Choroid plexus epithelial cell (primary cell): ENCODE measurements at regions not wholly inside any gene's neighbourhood (a gene's known extent, or its start where the extent isn't known, plus 50 kb on each side); places are given as distances from the start of the nearest gene placed in this dataset.

Source experiments
- DNase-seq: peaks from one replicate; pipeline ENCODE4 v3.0.0-alpha.2; 2010; ENCODE audit warnings: low read depth
- H3K4me3 ChIP-seq: 2 replicates; pipeline ENCODE4 v1.5.1; 2011; ENCODE audit warnings: low read depth, mild to moderate bottlenecking, control low read depth, low read length, moderate library complexity
- CTCF ChIP-seq: conservative IDR thresholded peaks from 2 replicates; pipeline ENCODE4 v1.5.1; 2011; ENCODE audit warnings: low read depth, mild to moderate bottlenecking, control low read depth, inconsistent platforms, low read length, moderate library complexity

GRCh38 chr16:62156971-62157370 lies 120.7 kb upstream of the CDH8 start:
- no peak for DNase-seq
- H3K4me3 ChIP-seq: no peak overlapping the region
- TF ChIP-seq CTCF: no peak

GRCh38 chr16:62149631-62150030 lies 113.4 kb upstream of the CDH8 start:
- TF ChIP-seq CTCF: no peak
- no peak for DNase-seq
- no peak overlapping the region for H3K4me3 ChIP-seq

GRCh38 chr16:62137996-62138395 lies 101.8 kb upstream of the CDH8 start:
- no peak overlapping the region for H3K4me3 ChIP-seq
- DNase-seq: no peak
- no peak for TF ChIP-seq CTCF

GRCh38 chr16:62135911-62136310 lies 99.7 kb upstream of the CDH8 start:
- no peak for TF ChIP-seq CTCF
- no peak for DNase-seq
- H3K4me3 ChIP-seq: no peak overlapping the region

- TF ChIP-seq CTCF: no peak
- H3K4me3 ChIP-seq: no peak overlapping the region
- DNase-seq: no peak
These were observed 99.2 kb upstream of the CDH8 start for GRCh38 chr16:62135446-62135845.

- H3K4me3 ChIP-seq: no peak overlapping the region
- no peak for DNase-seq
- no peak for TF ChIP-seq CTCF
These were observed 93.9 kb upstream of the CDH8 start for GRCh38 chr16:62130101-62130500.

GRCh38 chr16:62105244-62105643 lies 69.0 kb upstream of the CDH8 start:
- no peak for DNase-seq
- no peak overlapping the region for H3K4me3 ChIP-seq
- no peak for TF ChIP-seq CTCF
